Keratinocyte (primary cell): ENCODE measurements at regions not wholly inside any gene's neighbourhood (a gene's known extent, or its start where the extent isn't known, plus 50 kb on each side); places are given as distances from the start of the nearest gene placed in this dataset.

Experiments used
- DNase-seq: peaks from one replicate; pipeline ENCODE4 v3.0.0-alpha.2; 2011; ENCODE audit warnings: low read depth, missing footprints, low spot score
- FAIRE-seq: peaks from 2 replicates; lab custom pipeline; 2011; peaks lifted over from hg19 to GRCh38; lab: Jason Lieb, UNC
- H2AFZ ChIP-seq: 2 replicates; pipeline ENCODE4 v1.6.0; 2012; ENCODE audit warnings: low read length, control low read depth, inconsistent platforms; ENCODE audit not compliant: control insufficient read depth
- H3K27ac ChIP-seq: 2 replicates; pipeline ENCODE4 v1.5.1; 2011; ENCODE audit warnings: low read length; ENCODE audit not compliant: control insufficient read depth, insufficient read depth
- H3K27me3 ChIP-seq: 3 replicates; pipeline ENCODE4 v1.6.0; 2011; ENCODE audit warnings: low read length; ENCODE audit not compliant: control insufficient read depth, insufficient read depth; ENCODE audit errors: extremely low read depth
- H3K36me3 ChIP-seq, 2 experiments: 2 replicates in 1 of 2; 3 replicates in 1 of 2; pipeline ENCODE4 v1.5.1; 2011; ENCODE audit warnings: low read length in 2 of 2, mild to moderate bottlenecking in 1 of 2; ENCODE audit not compliant: control insufficient read depth in 2 of 2, insufficient read depth in 2 of 2; ENCODE audit errors: extremely low read depth in 1 of 2
- H3K4me1 ChIP-seq: 3 replicates; pipeline ENCODE4 v1.5.1; 2011; ENCODE audit warnings: low read length; ENCODE audit not compliant: control insufficient read depth, insufficient read depth; ENCODE audit errors: extremely low read depth
- H3K4me2 ChIP-seq: 3 replicates; pipeline ENCODE4 v1.6.0; 2011; ENCODE audit warnings: low read depth, low read length; ENCODE audit not compliant: control insufficient read depth, insufficient read depth; ENCODE audit errors: extremely low read depth
- H3K4me3 ChIP-seq, 3 experiments: fragments of 200-600 bp in 1 of 3; sonication (generic) in 1 of 3; 2 replicates in 2 of 3; 3 replicates in 1 of 3; pipeline ENCODE4 v1.5.1; 2011 to 2016; ENCODE audit warnings: low read length in 3 of 3, mild to moderate bottlenecking in 3 of 3, control low read depth in 2 of 3, inconsistent platforms in 1 of 3, low read depth in 1 of 3, mixed read lengths in 1 of 3, mixed run types in 1 of 3, moderate library complexity in 1 of 3; ENCODE audit not compliant: control insufficient read depth in 2 of 3, insufficient read depth in 2 of 3; ENCODE audit errors: extremely low read depth in 1 of 3
- H3K79me2 ChIP-seq: 2 replicates; pipeline ENCODE4 v1.6.0; 2012; ENCODE audit warnings: low read length; ENCODE audit not compliant: control insufficient read depth, insufficient read depth
- H3K9ac ChIP-seq: 3 replicates; pipeline ENCODE4 v1.6.0; 2011; ENCODE audit warnings: low read length; ENCODE audit not compliant: control insufficient read depth, insufficient read depth; ENCODE audit errors: extremely low read depth
- H3K9me1 ChIP-seq: 3 replicates; pipeline ENCODE4 v1.6.0; 2011; ENCODE audit warnings: low read length; ENCODE audit not compliant: control insufficient read depth, insufficient read depth; ENCODE audit errors: extremely low read depth
- H3K9me3 ChIP-seq: 2 replicates; pipeline ENCODE4 v1.5.1; 2012; ENCODE audit warnings: low read depth, low read length; ENCODE audit not compliant: control insufficient read depth
- H4K20me1 ChIP-seq: 3 replicates; pipeline ENCODE4 v1.6.0; 2011; ENCODE audit warnings: low read length; ENCODE audit not compliant: control insufficient read depth, insufficient read depth; ENCODE audit errors: extremely low read depth
- EZH2 ChIP-seq: IDR thresholded peaks from one replicate; pipeline ENCODE4 v1.6.1; 2012; ENCODE audit warnings: inconsistent platforms, mild to moderate bottlenecking, low read length, moderate library complexity
- dilution Hi-C: fragments of 300-500 bp; cut with MboI; formaldehyde crosslinking; loops from one replicate; pipeline ENCODE4 v1.7.0; 2020; ENCODE audit warnings: low sequenced_read_pairs; ENCODE audit not compliant: extremely low pct_ligation_motif_present
- TF ChIP-seq, protein P1 (sequence below), 3 experiments: IDR thresholded peaks in 1 of 3; conservative IDR thresholded peaks in 1 of 3; optimal IDR thresholded peaks in 1 of 3; 2 replicates in 2 of 3; 3 replicates in 1 of 3; pipeline versions ENCODE3 to v1.5.1; 2011; ENCODE audit warnings: low read length in 3 of 3, mild to moderate bottlenecking in 3 of 3, moderate library complexity in 2 of 3, control low read depth in 1 of 3, inconsistent platforms in 1 of 3; ENCODE audit not compliant: insufficient read depth in 2 of 3; ENCODE audit errors: extremely low read depth in 1 of 3

DNA sequence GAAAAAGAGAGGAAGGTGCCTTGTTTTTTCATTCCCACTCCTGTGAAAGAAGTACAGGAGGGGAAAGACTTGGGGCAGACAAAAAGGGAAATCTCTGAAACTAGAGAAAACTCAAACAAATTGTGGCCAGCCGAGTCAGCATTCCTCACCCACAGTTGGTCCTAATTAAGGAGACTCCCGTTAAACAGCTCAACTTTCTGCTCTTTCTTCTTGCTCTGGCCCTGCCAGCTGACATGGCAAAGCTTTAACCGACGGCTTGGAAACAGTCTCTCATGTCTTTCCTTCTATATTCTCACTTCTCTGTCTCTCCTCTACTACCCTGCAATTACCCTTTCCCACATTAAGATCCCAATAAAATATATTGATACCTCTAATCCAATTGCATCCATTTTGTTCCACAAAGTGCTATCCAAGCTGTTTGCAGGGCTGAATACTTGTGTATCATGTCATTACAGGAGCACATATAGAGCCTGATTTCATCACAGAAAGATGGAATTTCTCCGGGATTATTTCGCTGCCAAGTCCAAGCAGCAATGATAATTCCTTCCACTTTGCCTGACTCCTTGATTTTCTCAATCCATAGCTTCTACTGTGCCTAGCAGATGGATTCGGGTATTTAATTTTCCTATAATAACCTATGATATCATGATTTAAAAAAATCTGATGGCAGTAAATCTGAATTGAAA, 65.4 kb upstream of the IPO9 start:
- no peak for DNase-seq
- Histone ChIP-seq H3K79me2 (peaks cover 67% of the 10 kb centered on the region), H3K9ac (no peak overlapping the region), H4K20me1 (no peaks in the 10 kb centered on the region), H3K4me2 (no peak overlapping the region), H2AFZ (no peak overlapping the region), H3K9me3 (no peaks in the 10 kb centered on the region), H3K4me3 (no peak overlapping the region), H3K27ac (no peak overlapping the region), H3K4me1 (peaks cover 36% of the 10 kb centered on the region), H3K36me3 (peaks cover 1 to 9% of the 10 kb centered on the region in 2 experiments), H3K27me3 (no peaks in the 10 kb centered on the region), H3K9me1 (no peaks in the 10 kb centered on the region)
- no peak for FAIRE-seq
- dilution Hi-C loops = no loop called here
- no peak for TF ChIP-seq EZH2
- TF ChIP-seq, protein P1, sequence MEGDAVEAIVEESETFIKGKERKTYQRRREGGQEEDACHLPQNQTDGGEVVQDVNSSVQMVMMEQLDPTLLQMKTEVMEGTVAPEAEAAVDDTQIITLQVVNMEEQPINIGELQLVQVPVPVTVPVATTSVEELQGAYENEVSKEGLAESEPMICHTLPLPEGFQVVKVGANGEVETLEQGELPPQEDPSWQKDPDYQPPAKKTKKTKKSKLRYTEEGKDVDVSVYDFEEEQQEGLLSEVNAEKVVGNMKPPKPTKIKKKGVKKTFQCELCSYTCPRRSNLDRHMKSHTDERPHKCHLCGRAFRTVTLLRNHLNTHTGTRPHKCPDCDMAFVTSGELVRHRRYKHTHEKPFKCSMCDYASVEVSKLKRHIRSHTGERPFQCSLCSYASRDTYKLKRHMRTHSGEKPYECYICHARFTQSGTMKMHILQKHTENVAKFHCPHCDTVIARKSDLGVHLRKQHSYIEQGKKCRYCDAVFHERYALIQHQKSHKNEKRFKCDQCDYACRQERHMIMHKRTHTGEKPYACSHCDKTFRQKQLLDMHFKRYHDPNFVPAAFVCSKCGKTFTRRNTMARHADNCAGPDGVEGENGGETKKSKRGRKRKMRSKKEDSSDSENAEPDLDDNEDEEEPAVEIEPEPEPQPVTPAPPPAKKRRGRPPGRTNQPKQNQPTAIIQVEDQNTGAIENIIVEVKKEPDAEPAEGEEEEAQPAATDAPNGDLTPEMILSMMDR (optimal IDR thresholded peaks at IDR 0.05 in 1 of 3, IDR thresholded peaks at IDR 0.05 in 1 of 3, conservative IDR thresholded peaks at IDR 0.05 in 1 of 3; ENCODE audit: extremely low read depth in 1 of 3, insufficient read depth in 2 of 3, low read length in 3 of 3) = no peak

- H3K36me3 ChIP-seq = peaks cover 1 to 9% of the 10 kb centered on the region in 2 experiments
- H3K27me3 ChIP-seq = no peaks in the 10 kb centered on the region
- no peak for TF ChIP-seq EZH2
- TF ChIP-seq, protein P1 (optimal IDR thresholded peaks at IDR 0.05 in 1 of 3, IDR thresholded peaks at IDR 0.05 in 1 of 3, conservative IDR thresholded peaks at IDR 0.05 in 1 of 3; ENCODE audit: extremely low read depth in 1 of 3, insufficient read depth in 2 of 3, low read length in 3 of 3) = no peak
- no peak overlapping the region for H3K4me2 ChIP-seq
- FAIRE-seq (no peak), DNase-seq (no peak)
- no peak overlapping the region for H2AFZ ChIP-seq
- H3K9me1 ChIP-seq = no peaks in the 10 kb centered on the region
- peaks cover 67% of the 10 kb centered on the region for H3K79me2 ChIP-seq
- no peaks in the 10 kb centered on the region for H3K9me3 ChIP-seq
- H3K9ac ChIP-seq = no peak overlapping the region
- no peak overlapping the region for H3K4me3 ChIP-seq
- no peaks in the 10 kb centered on the region for H4K20me1 ChIP-seq
- H3K4me1 ChIP-seq = peaks cover 40% of the 10 kb centered on the region
- dilution Hi-C loops = no loop called here
- no peak overlapping the region for H3K27ac ChIP-seq
Observed at GRCh38 chr1:201764166-201764565, 64.8 kb upstream of the IPO9 start.
